ENCODE measurements at regions not wholly inside any gene's neighbourhood (a gene's known extent, or its start where the extent isn't known, plus 50 kb on each side); places are given as distances from the start of the nearest gene placed in this dataset.

- H3K27ac ChIP-seq (ENCODE audit: low read depth, low read length) = no peak overlapping the region
- no peak overlapping the region for H3K4me3 ChIP-seq (ENCODE audit: insufficient read depth, low read depth, low read length)
- DNase-seq (ENCODE audit: low read depth) (no peak), FAIRE-seq (no peak)
- no peak overlapping the region for H3K9ac ChIP-seq (ENCODE audit: low read length)
- H3K36me3 ChIP-seq (ENCODE audit: insufficient read depth, low read length) = no peaks in the 10 kb centered on the region
- H3K4me1 ChIP-seq (ENCODE audit: insufficient read depth, low read length) = no peaks in the 10 kb centered on the region
- Mint-ChIP-seq H3K4me1 (ENCODE audit: low read depth, unreplicated experiment) (peaks cover 5% of the 10 kb centered on the region), H3K36me3 (ENCODE audit: low read depth, unreplicated experiment) (no peaks in the 10 kb centered on the region), H3K9me3 (ENCODE audit: unreplicated experiment) (no peaks in the 10 kb centered on the region), H3K27ac (ENCODE audit: unreplicated experiment) (no peak overlapping the region), H3K27me3 (ENCODE audit: low read depth, unreplicated experiment) (peaks cover 17% of the 10 kb centered on the region), H3K4me3 (ENCODE audit: unreplicated experiment) (no peak overlapping the region)
- H3K79me2 ChIP-seq (ENCODE audit: insufficient read depth, low read length) = no peaks in the 10 kb centered on the region
- no peak overlapping the region for H2AFZ ChIP-seq (ENCODE audit: low read depth, low read length)
- H4K20me1 ChIP-seq (ENCODE audit: insufficient read depth, low read length) = no peaks in the 10 kb centered on the region
- no peaks in the 10 kb centered on the region for H3K27me3 ChIP-seq (ENCODE audit: insufficient read depth, low read length)
- H3K9me3 ChIP-seq (ENCODE audit: insufficient read depth, low read depth, low read length) = no peaks in the 10 kb centered on the region
- TF ChIP-seq, protein P1, sequence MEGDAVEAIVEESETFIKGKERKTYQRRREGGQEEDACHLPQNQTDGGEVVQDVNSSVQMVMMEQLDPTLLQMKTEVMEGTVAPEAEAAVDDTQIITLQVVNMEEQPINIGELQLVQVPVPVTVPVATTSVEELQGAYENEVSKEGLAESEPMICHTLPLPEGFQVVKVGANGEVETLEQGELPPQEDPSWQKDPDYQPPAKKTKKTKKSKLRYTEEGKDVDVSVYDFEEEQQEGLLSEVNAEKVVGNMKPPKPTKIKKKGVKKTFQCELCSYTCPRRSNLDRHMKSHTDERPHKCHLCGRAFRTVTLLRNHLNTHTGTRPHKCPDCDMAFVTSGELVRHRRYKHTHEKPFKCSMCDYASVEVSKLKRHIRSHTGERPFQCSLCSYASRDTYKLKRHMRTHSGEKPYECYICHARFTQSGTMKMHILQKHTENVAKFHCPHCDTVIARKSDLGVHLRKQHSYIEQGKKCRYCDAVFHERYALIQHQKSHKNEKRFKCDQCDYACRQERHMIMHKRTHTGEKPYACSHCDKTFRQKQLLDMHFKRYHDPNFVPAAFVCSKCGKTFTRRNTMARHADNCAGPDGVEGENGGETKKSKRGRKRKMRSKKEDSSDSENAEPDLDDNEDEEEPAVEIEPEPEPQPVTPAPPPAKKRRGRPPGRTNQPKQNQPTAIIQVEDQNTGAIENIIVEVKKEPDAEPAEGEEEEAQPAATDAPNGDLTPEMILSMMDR (IDR thresholded peaks at IDR 0.05; ENCODE audit: insufficient read depth, low read depth, low read length) = no peak
- H3K4me2 ChIP-seq (ENCODE audit: low read length) = no peak overlapping the region
Observed at GRCh38 chr14:98175436-98175835, 1096.6 kb downstream of the BCL11B start.

GRCh38 chr14:98175881-98176280 lies 1096.1 kb downstream of the BCL11B start:
- H3K4me3 Mint-ChIP-seq (ENCODE audit: unreplicated experiment) = no peak overlapping the region
- no peak overlapping the region for H3K4me2 ChIP-seq (ENCODE audit: low read length)
- H3K9ac ChIP-seq (ENCODE audit: low read length) = no peak overlapping the region
- no peak overlapping the region for H3K27ac ChIP-seq (ENCODE audit: low read depth, low read length)
- no peaks in the 10 kb centered on the region for H4K20me1 ChIP-seq (ENCODE audit: insufficient read depth, low read length)
- H3K27me3 ChIP-seq (ENCODE audit: insufficient read depth, low read length) = no peaks in the 10 kb centered on the region
- H3K27me3 Mint-ChIP-seq (ENCODE audit: low read depth, unreplicated experiment) = peaks cover 13% of the 10 kb centered on the region
- H3K9me3 Mint-ChIP-seq (ENCODE audit: unreplicated experiment) = no peaks in the 10 kb centered on the region
- FAIRE-seq (no peak), DNase-seq (ENCODE audit: low read depth) (no peak)
- no peaks in the 10 kb centered on the region for H3K4me1 ChIP-seq (ENCODE audit: insufficient read depth, low read length)
- H3K9me3 ChIP-seq (ENCODE audit: insufficient read depth, low read depth, low read length) = no peaks in the 10 kb centered on the region
- H2AFZ ChIP-seq (ENCODE audit: low read depth, low read length) = no peak overlapping the region
- H3K4me3 ChIP-seq (ENCODE audit: insufficient read depth, low read depth, low read length) = no peak overlapping the region
- H3K4me1 Mint-ChIP-seq (ENCODE audit: low read depth, unreplicated experiment) = peaks cover 5% of the 10 kb centered on the region
- no peaks in the 10 kb centered on the region for H3K79me2 ChIP-seq (ENCODE audit: insufficient read depth, low read length)
- no peaks in the 10 kb centered on the region for H3K36me3 Mint-ChIP-seq (ENCODE audit: low read depth, unreplicated experiment)
- TF ChIP-seq EZH2 (IDR thresholded peaks at IDR 0.05; ENCODE audit: insufficient read depth, low read length) = no peak
- TF ChIP-seq, protein P1 (IDR thresholded peaks at IDR 0.05; ENCODE audit: insufficient read depth, low read depth, low read length) = no peak
- no peaks in the 10 kb centered on the region for H3K36me3 ChIP-seq (ENCODE audit: insufficient read depth, low read length)
- no peak overlapping the region for H3K27ac Mint-ChIP-seq (ENCODE audit: unreplicated experiment)

GRCh38 chr14:98176892-98177291 lies 1095.1 kb downstream of the BCL11B start:
- H3K27me3 ChIP-seq (ENCODE audit: insufficient read depth, low read length) = no peaks in the 10 kb centered on the region
- Mint-ChIP-seq H3K4me1 (ENCODE audit: low read depth, unreplicated experiment) (peaks cover 5% of the 10 kb centered on the region), H3K36me3 (ENCODE audit: low read depth, unreplicated experiment) (no peaks in the 10 kb centered on the region), H3K4me3 (ENCODE audit: unreplicated experiment) (no peak overlapping the region), H3K27me3 (ENCODE audit: low read depth, unreplicated experiment) (peaks cover 7% of the 10 kb centered on the region), H3K9me3 (ENCODE audit: unreplicated experiment) (no peaks in the 10 kb centered on the region), H3K27ac (ENCODE audit: unreplicated experiment) (no peak overlapping the region)
- H3K36me3 ChIP-seq (ENCODE audit: insufficient read depth, low read length) = no peaks in the 10 kb centered on the region
- no peaks in the 10 kb centered on the region for H3K79me2 ChIP-seq (ENCODE audit: insufficient read depth, low read length)
- FAIRE-seq = no peak
- no peak overlapping the region for H2AFZ ChIP-seq (ENCODE audit: low read depth, low read length)
- TF ChIP-seq EZH2 (IDR thresholded peaks at IDR 0.05; ENCODE audit: insufficient read depth, low read length) = no peak
- TF ChIP-seq, protein P1 (IDR thresholded peaks at IDR 0.05; ENCODE audit: insufficient read depth, low read depth, low read length) = no peak
- no peaks in the 10 kb centered on the region for H3K9me3 ChIP-seq (ENCODE audit: insufficient read depth, low read depth, low read length)
- H3K27ac ChIP-seq (ENCODE audit: low read depth, low read length) = no peak overlapping the region
- peaks cover 3% of the 10 kb centered on the region for H3K4me1 ChIP-seq (ENCODE audit: insufficient read depth, low read length)
- H4K20me1 ChIP-seq (ENCODE audit: insufficient read depth, low read length) = no peaks in the 10 kb centered on the region
- H3K4me3 ChIP-seq (ENCODE audit: insufficient read depth, low read depth, low read length) = no peak overlapping the region
- DNase-seq (ENCODE audit: low read depth) = no peak
- H3K9ac ChIP-seq (ENCODE audit: low read length) = no peak overlapping the region
- no peak overlapping the region for H3K4me2 ChIP-seq (ENCODE audit: low read length)

All from astrocyte (in vitro differentiated cells and primary cell).